ENCODE measurements at regions not wholly inside any gene's neighbourhood (a gene's known extent, or its start where the extent isn't known, plus 50 kb on each side); places are given as distances from the start of the nearest gene placed in this dataset.

- Histone ChIP-seq H3K27me3 (replicated peaks; ENCODE audit: control insufficient read depth, insufficient read depth, low read length, poor library complexity, severe bottlenecking) (no peaks in the 10 kb centered on the region), H3K36me3 (ENCODE audit: control insufficient read depth, insufficient read depth, low read length) (no peaks in the 10 kb centered on the region), H3K4me3 (ENCODE audit: insufficient read depth, low read depth, low read length, poor library complexity, severe bottlenecking) (no peak overlapping the region), H3K9me3 (ENCODE audit: control insufficient read depth, low read length) (no peaks in the 10 kb centered on the region), H3K27ac (ENCODE audit: insufficient read depth, low read length, poor library complexity, severe bottlenecking) (no peak overlapping the region), H3K4me1 (ENCODE audit: control insufficient read depth, insufficient read depth, low read length, poor library complexity, severe bottlenecking) (no peaks in the 10 kb centered on the region)
- DNase-seq, result no peak
Observed at GRCh38 chr17:74108126-74108705, 95.3 kb upstream of the RPL38 start.

GRCh38 chr17:74110467-74110866 lies 93.0 kb upstream of the RPL38 start:
- Histone ChIP-seq H3K27me3 (replicated peaks; ENCODE audit: control insufficient read depth, insufficient read depth, low read length, poor library complexity, severe bottlenecking) (no peaks in the 10 kb centered on the region), H3K27ac (ENCODE audit: insufficient read depth, low read length, poor library complexity, severe bottlenecking) (no peak overlapping the region), H3K9me3 (ENCODE audit: control insufficient read depth, low read length) (no peaks in the 10 kb centered on the region), H3K4me1 (ENCODE audit: control insufficient read depth, insufficient read depth, low read length, poor library complexity, severe bottlenecking) (no peaks in the 10 kb centered on the region), H3K4me3 (ENCODE audit: insufficient read depth, low read depth, low read length, poor library complexity, severe bottlenecking) (no peak overlapping the region), H3K36me3 (ENCODE audit: control insufficient read depth, insufficient read depth, low read length) (no peaks in the 10 kb centered on the region)
- no peak for DNase-seq

DNA sequence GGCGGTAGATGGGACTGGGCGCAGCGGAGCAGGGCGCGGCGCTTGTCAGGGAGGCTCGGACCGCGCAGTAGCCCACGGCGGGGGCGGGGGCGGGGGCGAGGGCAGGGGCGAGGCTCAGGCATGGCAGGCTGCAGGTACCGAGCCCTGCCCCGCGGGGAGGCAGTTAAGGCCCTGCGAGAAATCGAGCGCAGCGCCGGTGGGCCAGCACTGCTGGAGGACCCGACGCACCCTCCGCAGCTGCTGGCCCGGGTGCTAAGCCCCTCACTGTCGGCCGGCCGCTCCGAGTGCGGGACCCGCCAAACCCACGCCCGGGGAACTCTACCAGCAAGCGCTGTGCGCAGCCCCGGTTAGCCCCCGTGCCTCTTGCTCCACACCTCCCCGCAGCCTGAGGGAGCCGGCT lies 90.2 kb upstream of the RPL38 start:
- Histone ChIP-seq H3K4me3 (ENCODE audit: insufficient read depth, low read depth, low read length, poor library complexity, severe bottlenecking) (no peak overlapping the region), H3K27ac (ENCODE audit: insufficient read depth, low read length, poor library complexity, severe bottlenecking) (no peak overlapping the region), H3K36me3 (ENCODE audit: control insufficient read depth, insufficient read depth, low read length) (no peaks in the 10 kb centered on the region), H3K27me3 (replicated peaks; ENCODE audit: control insufficient read depth, insufficient read depth, low read length, poor library complexity, severe bottlenecking) (no peaks in the 10 kb centered on the region), H3K4me1 (ENCODE audit: control insufficient read depth, insufficient read depth, low read length, poor library complexity, severe bottlenecking) (no peaks in the 10 kb centered on the region), H3K9me3 (ENCODE audit: control insufficient read depth, low read length) (no peaks in the 10 kb centered on the region)
- no peak for DNase-seq

DNA sequence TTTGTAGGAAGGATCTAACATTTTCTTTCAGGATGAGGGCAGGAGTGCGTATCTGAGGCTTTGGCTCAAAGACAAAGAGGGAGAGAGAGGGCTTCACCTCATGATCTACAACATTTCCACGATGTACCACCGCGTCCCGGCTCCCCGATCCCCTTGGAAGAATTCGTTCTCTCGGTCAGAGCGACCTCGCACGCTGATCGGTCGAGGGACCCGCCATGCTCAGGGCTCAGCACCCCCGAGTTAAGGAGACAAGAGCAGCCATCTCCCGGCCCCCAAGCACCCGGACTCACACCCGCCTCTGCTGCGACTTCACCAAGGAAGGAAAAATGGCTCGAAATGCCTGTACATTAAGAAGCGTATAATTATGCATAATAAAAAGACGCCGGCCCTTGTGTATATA lies 89.5 kb upstream of the RPL38 start:
- H3K27me3 ChIP-seq (replicated peaks; ENCODE audit: control insufficient read depth, insufficient read depth, low read length, poor library complexity, severe bottlenecking), result no peaks in the 10 kb centered on the region

DNA sequence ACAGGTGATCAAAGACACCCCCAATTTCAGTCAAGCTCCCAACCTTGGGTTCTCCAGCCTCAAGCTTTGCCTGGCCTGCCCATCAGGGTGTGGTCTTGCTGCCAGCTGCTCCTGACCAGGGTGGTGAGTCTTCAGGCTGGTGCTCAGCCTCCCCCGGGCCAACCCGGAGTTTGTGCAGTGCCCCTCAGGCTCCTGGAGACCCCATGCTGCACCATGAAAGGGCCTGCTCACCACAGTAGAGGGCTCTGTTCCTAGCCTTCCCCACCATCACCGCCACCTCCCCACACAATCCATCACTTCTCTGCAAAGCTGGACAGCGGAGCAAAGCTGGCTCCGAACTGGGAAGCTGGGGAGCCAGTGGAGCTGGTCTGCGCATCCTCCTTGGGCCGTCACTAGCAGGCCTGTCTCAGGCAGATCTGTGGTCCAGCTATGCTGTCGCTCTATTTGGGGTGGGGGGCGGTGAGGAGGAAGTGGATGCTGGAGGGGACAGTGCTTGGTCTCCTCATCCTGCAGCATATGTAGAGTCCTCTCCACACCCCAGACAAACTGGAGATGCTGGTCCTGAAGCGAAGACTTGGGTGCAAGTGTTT lies 88.5 kb upstream of the RPL38 start:
- H3K9me3 ChIP-seq (ENCODE audit: control insufficient read depth, low read length), result no peaks in the 10 kb centered on the region
- no peak overlapping the region for H3K4me3 ChIP-seq (ENCODE audit: insufficient read depth, low read depth, low read length, poor library complexity, severe bottlenecking)
- no peaks in the 10 kb centered on the region for H3K27me3 ChIP-seq (replicated peaks; ENCODE audit: control insufficient read depth, insufficient read depth, low read length, poor library complexity, severe bottlenecking)
- no peak for DNase-seq
- no peaks in the 10 kb centered on the region for H3K36me3 ChIP-seq (ENCODE audit: control insufficient read depth, insufficient read depth, low read length)
- H3K27ac ChIP-seq (ENCODE audit: insufficient read depth, low read length, poor library complexity, severe bottlenecking), result no peak overlapping the region
- no peaks in the 10 kb centered on the region for H3K4me1 ChIP-seq (ENCODE audit: control insufficient read depth, insufficient read depth, low read length, poor library complexity, severe bottlenecking)

More for the DNA sequence above, 89.5 kb upstream of the RPL38 start:
- no peak overlapping the region for H3K4me3 ChIP-seq (ENCODE audit: insufficient read depth, low read depth, low read length, poor library complexity, severe bottlenecking)
- H3K9me3 ChIP-seq (ENCODE audit: control insufficient read depth, low read length), result no peaks in the 10 kb centered on the region
- no peaks in the 10 kb centered on the region for H3K4me1 ChIP-seq (ENCODE audit: control insufficient read depth, insufficient read depth, low read length, poor library complexity, severe bottlenecking)
- no peak overlapping the region for H3K27ac ChIP-seq (ENCODE audit: insufficient read depth, low read length, poor library complexity, severe bottlenecking)
- H3K36me3 ChIP-seq (ENCODE audit: control insufficient read depth, insufficient read depth, low read length), result no peaks in the 10 kb centered on the region
- DNase-seq, result no peak

- Histone ChIP-seq H3K9me3 (ENCODE audit: control insufficient read depth, low read length) (no peaks in the 10 kb centered on the region), H3K4me1 (ENCODE audit: control insufficient read depth, insufficient read depth, low read length, poor library complexity, severe bottlenecking) (no peaks in the 10 kb centered on the region), H3K27ac (ENCODE audit: insufficient read depth, low read length, poor library complexity, severe bottlenecking) (no peak overlapping the region), H3K27me3 (replicated peaks; ENCODE audit: control insufficient read depth, insufficient read depth, low read length, poor library complexity, severe bottlenecking) (no peaks in the 10 kb centered on the region), H3K4me3 (ENCODE audit: insufficient read depth, low read depth, low read length, poor library complexity, severe bottlenecking) (no peak overlapping the region), H3K36me3 (ENCODE audit: control insufficient read depth, insufficient read depth, low read length) (no peaks in the 10 kb centered on the region)
- no peak for DNase-seq
Observed at GRCh38 chr17:74115586-74115985, 87.9 kb upstream of the RPL38 start.

DNA sequence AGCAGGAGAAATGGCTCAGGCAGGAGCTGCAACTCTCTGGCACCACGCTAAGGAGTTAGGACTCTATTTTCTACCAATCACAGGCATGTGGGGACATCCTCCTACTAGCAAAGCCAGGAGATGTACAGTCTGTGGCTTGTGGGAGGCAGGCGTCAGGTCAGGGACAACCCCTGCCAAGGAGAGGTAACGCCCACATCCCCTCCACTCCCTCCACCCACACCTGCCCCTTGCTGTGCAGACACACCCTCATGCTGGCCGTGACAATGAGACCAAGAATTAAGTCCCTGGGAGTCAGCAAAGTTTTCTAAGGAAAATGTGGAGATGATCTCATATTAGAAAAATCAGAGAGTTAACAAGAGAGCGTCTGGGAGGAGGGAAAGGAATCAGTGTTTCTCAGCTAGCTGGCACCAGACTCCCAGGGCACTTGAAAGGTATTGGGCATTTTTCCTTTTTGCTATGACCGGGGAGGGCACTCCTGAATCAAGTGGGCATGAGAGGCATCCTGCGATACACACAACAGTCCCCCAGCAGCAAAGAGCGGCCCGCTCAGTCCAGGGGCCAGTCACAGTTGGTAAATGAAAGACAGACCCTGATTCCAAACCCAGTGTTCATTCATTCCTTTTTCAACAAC lies 87.3 kb upstream of the RPL38 start:
- Histone ChIP-seq H3K9me3 (ENCODE audit: control insufficient read depth, low read length) (no peaks in the 10 kb centered on the region), H3K4me3 (ENCODE audit: insufficient read depth, low read depth, low read length, poor library complexity, severe bottlenecking) (no peak overlapping the region), H3K27me3 (replicated peaks; ENCODE audit: control insufficient read depth, insufficient read depth, low read length, poor library complexity, severe bottlenecking) (no peaks in the 10 kb centered on the region), H3K36me3 (ENCODE audit: control insufficient read depth, insufficient read depth, low read length) (no peaks in the 10 kb centered on the region), H3K4me1 (ENCODE audit: control insufficient read depth, insufficient read depth, low read length, poor library complexity, severe bottlenecking) (no peaks in the 10 kb centered on the region), H3K27ac (ENCODE audit: insufficient read depth, low read length, poor library complexity, severe bottlenecking) (no peak overlapping the region)
- no peak for DNase-seq

GRCh38 chr17:74117087-74117698 lies 86.3 kb upstream of the RPL38 start:
- Histone ChIP-seq H3K4me3 (ENCODE audit: insufficient read depth, low read depth, low read length, poor library complexity, severe bottlenecking) (no peak overlapping the region), H3K27ac (ENCODE audit: insufficient read depth, low read length, poor library complexity, severe bottlenecking) (no peak overlapping the region), H3K27me3 (replicated peaks; ENCODE audit: control insufficient read depth, insufficient read depth, low read length, poor library complexity, severe bottlenecking) (no peaks in the 10 kb centered on the region), H3K36me3 (ENCODE audit: control insufficient read depth, insufficient read depth, low read length) (no peaks in the 10 kb centered on the region), H3K9me3 (ENCODE audit: control insufficient read depth, low read length) (no peaks in the 10 kb centered on the region), H3K4me1 (ENCODE audit: control insufficient read depth, insufficient read depth, low read length, poor library complexity, severe bottlenecking) (no peaks in the 10 kb centered on the region)
- no peak for DNase-seq

DNA sequence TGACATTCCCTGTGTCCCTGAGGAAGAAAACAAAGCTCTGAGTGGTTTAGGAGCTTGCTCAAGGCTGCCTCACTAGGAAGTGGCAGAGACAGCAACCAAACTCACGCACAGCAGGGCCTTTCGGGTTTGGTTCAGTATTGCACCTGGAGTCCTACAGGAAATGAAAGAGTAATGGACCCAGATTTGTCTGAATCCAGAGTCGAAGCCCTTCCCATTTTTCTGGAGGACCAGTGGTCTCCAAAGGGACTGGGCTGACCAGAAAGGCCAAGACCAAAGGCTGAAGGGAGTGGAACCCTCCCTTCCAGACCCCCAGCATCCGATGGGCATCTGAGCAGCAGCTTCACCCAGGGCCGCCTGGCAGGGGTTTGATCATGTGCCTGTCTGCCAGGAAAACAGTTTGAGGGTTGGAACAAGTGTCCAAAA lies 85.5 kb upstream of the RPL38 start:
- Histone ChIP-seq H3K9me3 (ENCODE audit: control insufficient read depth, low read length) (no peaks in the 10 kb centered on the region), H3K27ac (ENCODE audit: insufficient read depth, low read length, poor library complexity, severe bottlenecking) (no peak overlapping the region), H3K36me3 (ENCODE audit: control insufficient read depth, insufficient read depth, low read length) (no peaks in the 10 kb centered on the region), H3K4me3 (ENCODE audit: insufficient read depth, low read depth, low read length, poor library complexity, severe bottlenecking) (no peak overlapping the region), H3K27me3 (replicated peaks; ENCODE audit: control insufficient read depth, insufficient read depth, low read length, poor library complexity, severe bottlenecking) (no peaks in the 10 kb centered on the region), H3K4me1 (ENCODE audit: control insufficient read depth, insufficient read depth, low read length, poor library complexity, severe bottlenecking) (no peaks in the 10 kb centered on the region)
- no peak for DNase-seq

DNA sequence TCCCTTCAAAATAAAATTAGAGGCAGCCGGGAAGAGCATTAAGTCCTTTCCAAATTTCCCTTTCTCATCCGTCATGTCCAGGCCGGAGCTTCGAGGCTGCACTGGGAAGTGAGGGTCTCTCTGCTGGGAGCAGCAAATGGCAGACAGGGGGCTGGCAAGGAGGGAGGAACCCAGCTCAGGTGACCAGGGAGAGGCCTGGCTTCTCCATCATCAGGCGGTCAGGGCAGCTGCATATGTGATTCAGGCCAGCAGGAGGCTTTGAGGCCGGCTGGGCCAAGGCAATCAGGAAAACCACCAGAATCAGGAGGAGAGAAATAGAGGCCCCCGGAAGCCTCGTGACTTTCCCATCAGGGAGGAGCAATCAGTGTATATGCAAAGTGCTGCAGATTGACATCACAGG lies 85.0 kb upstream of the RPL38 start:
- H3K27me3 ChIP-seq (replicated peaks; ENCODE audit: control insufficient read depth, insufficient read depth, low read length, poor library complexity, severe bottlenecking), result no peaks in the 10 kb centered on the region
- H3K4me3 ChIP-seq (ENCODE audit: insufficient read depth, low read depth, low read length, poor library complexity, severe bottlenecking), result no peak overlapping the region
- no peaks in the 10 kb centered on the region for H3K9me3 ChIP-seq (ENCODE audit: control insufficient read depth, low read length)
- no peak for DNase-seq
- H3K36me3 ChIP-seq (ENCODE audit: control insufficient read depth, insufficient read depth, low read length), result no peaks in the 10 kb centered on the region
- no peak overlapping the region for H3K27ac ChIP-seq (ENCODE audit: insufficient read depth, low read length, poor library complexity, severe bottlenecking)
- H3K4me1 ChIP-seq (ENCODE audit: control insufficient read depth, insufficient read depth, low read length, poor library complexity, severe bottlenecking), result no peaks in the 10 kb centered on the region
